ENCODE measurements at regions not wholly inside any gene's neighbourhood (a gene's known extent, or its start where the extent isn't known, plus 50 kb on each side); places are given as distances from the start of the nearest gene placed in this dataset.

DNA sequence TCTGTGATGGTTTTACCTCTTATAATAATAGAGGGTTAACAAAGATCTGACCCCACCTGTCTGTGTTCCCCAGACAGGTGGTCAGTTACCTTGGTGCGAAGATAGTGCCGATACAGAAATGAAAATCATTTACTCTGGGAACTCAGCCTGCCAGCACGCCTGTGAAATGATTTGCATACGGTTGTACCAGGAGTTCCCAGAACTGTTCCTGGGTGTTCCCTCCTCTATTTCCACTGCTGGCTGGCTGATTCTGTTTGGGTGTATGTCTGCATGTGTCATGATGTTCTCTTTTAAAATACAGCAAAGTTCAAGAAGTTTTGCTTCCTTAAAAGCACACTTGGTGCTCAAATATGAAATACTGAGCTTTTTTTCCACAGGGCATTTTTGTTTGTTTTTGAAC is 527.1 kb downstream of the FGF9 start:
- Histone ChIP-seq H3K27ac (ENCODE audit: low read depth, low read length) (no peak overlapping the region), H3K56ac (ENCODE audit: low read length) (no peak overlapping the region), H2BK15ac (replicated peaks; ENCODE audit: low read depth) (no peak overlapping the region)

DNA sequence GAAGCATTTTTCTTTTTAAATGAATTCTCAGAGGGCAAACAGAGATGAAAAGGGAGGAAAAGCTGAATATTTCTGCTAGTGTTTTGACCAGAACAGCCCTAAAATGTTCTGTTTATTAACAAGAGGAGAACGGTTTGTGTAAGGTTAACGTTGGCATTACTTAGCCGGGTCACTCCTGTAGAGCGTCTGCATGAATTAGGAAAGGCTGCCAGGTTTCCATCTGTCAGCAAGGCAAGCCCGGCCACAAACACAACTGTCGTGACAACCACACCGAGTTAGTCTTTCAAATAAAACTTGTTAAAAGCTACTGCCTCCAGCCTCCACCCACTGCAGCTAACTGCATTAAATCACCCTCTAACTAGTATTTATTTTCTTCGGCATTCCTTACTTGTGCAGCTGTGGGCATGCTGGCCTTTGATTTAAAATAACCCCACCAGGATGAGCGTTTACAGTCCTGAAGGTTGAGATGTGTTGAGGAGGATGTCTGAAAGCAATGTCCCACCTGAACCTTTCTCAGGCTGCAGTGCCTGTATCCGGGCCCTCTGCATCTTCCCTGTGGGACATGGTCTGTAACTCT is 527.9 kb downstream of the FGF9 start:
- Histone ChIP-seq H4K8ac (ENCODE audit: low read depth, low read length) (no peak overlapping the region), H2AK5ac (ENCODE audit: low read length) (no peak overlapping the region), H2BK5ac (ENCODE audit: low read length) (no peak overlapping the region), H3K79me1 (ENCODE audit: low read length) (no peaks in the 10 kb centered on the region), H3K23ac (ENCODE audit: low read length) (no peak overlapping the region), H3K4me1 (ENCODE audit: control insufficient read depth, low read depth, low read length) (no peaks in the 10 kb centered on the region), H3K36me3 (ENCODE audit: control insufficient read depth, insufficient read depth, low read length) (no peaks in the 10 kb centered on the region), H3K4me3 (ENCODE audit: low read length) (no peak overlapping the region), H3K4ac (ENCODE audit: low read depth, low read length) (no peak overlapping the region), H3K27me3 (ENCODE audit: insufficient read depth, low read length, poor library complexity) (no peaks in the 10 kb centered on the region), H2BK15ac (replicated peaks; ENCODE audit: low read depth) (no peak overlapping the region), H3K18ac (ENCODE audit: low read length) (no peak overlapping the region), H3K9ac (ENCODE audit: low read length) (no peak overlapping the region), H3K79me2 (ENCODE audit: control insufficient read depth, insufficient read depth, low read length) (no peaks in the 10 kb centered on the region), H4K5ac (ENCODE audit: low read length) (no peak overlapping the region), H3K56ac (ENCODE audit: low read length) (no peak overlapping the region), H3K27ac (ENCODE audit: low read depth, low read length) (no peak overlapping the region), H3K4me2 (ENCODE audit: low read length) (no peak overlapping the region), H2BK120ac (ENCODE audit: low read depth, low read length) (no peak overlapping the region)
- DNase-seq = no peak
- no CpG with 5 or more reads among the region's 10 CpGs for WGBS (ENCODE audit: extremely low coverage, insufficient coverage, low lambda C conversion rate)

More for the DNA sequence above, 527.1 kb downstream of the FGF9 start:
- H3K79me2 ChIP-seq (ENCODE audit: control insufficient read depth, insufficient read depth, low read length) = no peaks in the 10 kb centered on the region
- no peak overlapping the region for H3K18ac ChIP-seq (ENCODE audit: low read length)
- H3K9ac ChIP-seq (ENCODE audit: low read length) = no peak overlapping the region
- H3K4ac ChIP-seq (ENCODE audit: low read depth, low read length) = no peak overlapping the region
- H3K4me3 ChIP-seq (ENCODE audit: low read length) = no peak overlapping the region
- H3K4me2 ChIP-seq (ENCODE audit: low read length) = no peak overlapping the region
- no peaks in the 10 kb centered on the region for H3K79me1 ChIP-seq (ENCODE audit: low read length)
- H2BK5ac ChIP-seq (ENCODE audit: low read length) = no peak overlapping the region
- no peaks in the 10 kb centered on the region for H3K36me3 ChIP-seq (ENCODE audit: control insufficient read depth, insufficient read depth, low read length)
- no peak overlapping the region for H4K8ac ChIP-seq (ENCODE audit: low read depth, low read length)
- no peaks in the 10 kb centered on the region for H3K4me1 ChIP-seq (ENCODE audit: control insufficient read depth, low read depth, low read length)
- no CpG with 5 or more reads among the region's 4 CpGs for WGBS (ENCODE audit: extremely low coverage, insufficient coverage, low lambda C conversion rate)
- H2BK120ac ChIP-seq (ENCODE audit: low read depth, low read length) = no peak overlapping the region
- no peak overlapping the region for H4K5ac ChIP-seq (ENCODE audit: low read length)
- no peak overlapping the region for H3K23ac ChIP-seq (ENCODE audit: low read length)
- H3K27me3 ChIP-seq (ENCODE audit: insufficient read depth, low read length, poor library complexity) = no peaks in the 10 kb centered on the region
- no peak overlapping the region for H2AK5ac ChIP-seq (ENCODE audit: low read length)
- DNase-seq = no peak

DNA sequence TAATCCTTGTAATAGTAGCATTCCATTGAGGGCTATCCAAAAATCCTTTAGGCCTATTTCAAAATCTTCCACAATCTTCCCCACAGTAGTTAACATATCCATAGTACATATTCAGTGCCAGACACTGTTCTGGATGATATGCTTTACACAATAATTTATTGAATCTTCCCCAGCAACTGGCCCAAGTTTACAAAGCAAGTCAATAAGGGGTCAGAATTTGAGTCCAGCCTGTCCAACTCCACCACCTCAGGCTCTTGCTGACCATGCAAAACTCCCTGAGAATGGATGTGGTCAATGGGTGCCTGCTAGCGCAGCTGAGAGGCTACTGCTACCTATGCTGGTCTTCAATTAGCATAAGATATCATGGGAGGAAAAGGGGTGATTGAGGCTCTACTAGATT is 529.6 kb downstream of the FGF9 start:
- no peaks in the 10 kb centered on the region for H3K36me3 ChIP-seq (ENCODE audit: control insufficient read depth, insufficient read depth, low read length)
- H3K4me2 ChIP-seq (ENCODE audit: low read length) = no peak overlapping the region
- H4K5ac ChIP-seq (ENCODE audit: low read length) = no peak overlapping the region
- H4K8ac ChIP-seq (ENCODE audit: low read depth, low read length) = no peak overlapping the region
- H3K79me1 ChIP-seq (ENCODE audit: low read length) = no peaks in the 10 kb centered on the region
- H3K79me2 ChIP-seq (ENCODE audit: control insufficient read depth, insufficient read depth, low read length) = no peaks in the 10 kb centered on the region
- no peak overlapping the region for H3K4ac ChIP-seq (ENCODE audit: low read depth, low read length)
- no peaks in the 10 kb centered on the region for H3K27me3 ChIP-seq (ENCODE audit: insufficient read depth, low read length, poor library complexity)
- H2BK120ac ChIP-seq (ENCODE audit: low read depth, low read length) = no peak overlapping the region
- H3K56ac ChIP-seq (ENCODE audit: low read length) = no peak overlapping the region
- no peak overlapping the region for H2BK5ac ChIP-seq (ENCODE audit: low read length)
- WGBS (ENCODE audit: extremely low coverage, insufficient coverage, low lambda C conversion rate) = no CpG with 5 or more reads among the region's 1 CpG
- no peak overlapping the region for H3K23ac ChIP-seq (ENCODE audit: low read length)
- no peak overlapping the region for H2BK15ac ChIP-seq (replicated peaks; ENCODE audit: low read depth)
- no peak overlapping the region for H3K27ac ChIP-seq (ENCODE audit: low read depth, low read length)
- H3K18ac ChIP-seq (ENCODE audit: low read length) = no peak overlapping the region
- no peak overlapping the region for H2AK5ac ChIP-seq (ENCODE audit: low read length)
- H3K9ac ChIP-seq (ENCODE audit: low read length) = no peak overlapping the region
- H3K4me3 ChIP-seq (ENCODE audit: low read length) = no peak overlapping the region
- no peaks in the 10 kb centered on the region for H3K4me1 ChIP-seq (ENCODE audit: control insufficient read depth, low read depth, low read length)
- DNase-seq = no peak

DNA sequence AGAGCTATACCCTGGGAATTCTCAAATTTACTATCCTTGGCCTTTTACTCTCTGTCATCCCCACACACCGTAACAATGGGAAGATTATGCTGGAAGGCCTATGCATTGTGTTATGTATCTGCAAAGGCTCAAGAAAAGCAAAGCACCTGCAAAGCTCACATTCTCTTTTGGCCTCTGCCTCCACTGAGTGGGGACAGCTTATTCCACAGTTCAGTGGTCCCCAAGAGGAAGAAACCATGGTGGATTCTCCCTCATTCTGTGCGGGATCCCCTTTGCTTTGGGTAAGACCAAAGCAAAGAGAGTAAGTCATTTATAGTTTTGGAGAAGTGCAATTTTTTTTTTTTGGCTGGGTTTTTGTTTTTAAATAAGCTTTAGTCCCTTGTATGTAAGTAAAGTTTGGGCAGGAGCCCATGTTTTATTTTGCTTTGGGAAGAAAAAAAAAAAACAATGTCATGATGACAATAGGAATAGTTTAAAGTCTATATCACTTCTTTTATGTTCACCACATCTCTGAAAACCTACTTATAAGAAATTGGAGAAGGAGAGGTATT is 530.6 kb downstream of the FGF9 start:
- H3K4me3 ChIP-seq (ENCODE audit: low read length) = no peak overlapping the region
- H4K8ac ChIP-seq (ENCODE audit: low read depth, low read length) = no peak overlapping the region
- no peak overlapping the region for H3K9ac ChIP-seq (ENCODE audit: low read length)
- no peak overlapping the region for H2BK15ac ChIP-seq (replicated peaks; ENCODE audit: low read depth)
- DNase-seq = no peak
- no peak overlapping the region for H3K27ac ChIP-seq (ENCODE audit: low read depth, low read length)
- H2BK120ac ChIP-seq (ENCODE audit: low read depth, low read length) = no peak overlapping the region
- no peaks in the 10 kb centered on the region for H3K79me2 ChIP-seq (ENCODE audit: control insufficient read depth, insufficient read depth, low read length)
- H2BK5ac ChIP-seq (ENCODE audit: low read length) = no peak overlapping the region
- no peak overlapping the region for H4K5ac ChIP-seq (ENCODE audit: low read length)
- H3K36me3 ChIP-seq (ENCODE audit: control insufficient read depth, insufficient read depth, low read length) = no peaks in the 10 kb centered on the region
- no peak overlapping the region for H3K4ac ChIP-seq (ENCODE audit: low read depth, low read length)
- H3K23ac ChIP-seq (ENCODE audit: low read length) = no peak overlapping the region
- no peaks in the 10 kb centered on the region for H3K79me1 ChIP-seq (ENCODE audit: low read length)
- no peak overlapping the region for H3K18ac ChIP-seq (ENCODE audit: low read length)
- no CpG with 5 or more reads among the region's 2 CpGs for WGBS (ENCODE audit: extremely low coverage, insufficient coverage, low lambda C conversion rate)
- H2AK5ac ChIP-seq (ENCODE audit: low read length) = no peak overlapping the region
- no peak overlapping the region for H3K4me2 ChIP-seq (ENCODE audit: low read length)
- H3K27me3 ChIP-seq (ENCODE audit: insufficient read depth, low read length, poor library complexity) = no peaks in the 10 kb centered on the region
- H3K4me1 ChIP-seq (ENCODE audit: control insufficient read depth, low read depth, low read length) = no peaks in the 10 kb centered on the region
- H3K56ac ChIP-seq (ENCODE audit: low read length) = no peak overlapping the region

DNA sequence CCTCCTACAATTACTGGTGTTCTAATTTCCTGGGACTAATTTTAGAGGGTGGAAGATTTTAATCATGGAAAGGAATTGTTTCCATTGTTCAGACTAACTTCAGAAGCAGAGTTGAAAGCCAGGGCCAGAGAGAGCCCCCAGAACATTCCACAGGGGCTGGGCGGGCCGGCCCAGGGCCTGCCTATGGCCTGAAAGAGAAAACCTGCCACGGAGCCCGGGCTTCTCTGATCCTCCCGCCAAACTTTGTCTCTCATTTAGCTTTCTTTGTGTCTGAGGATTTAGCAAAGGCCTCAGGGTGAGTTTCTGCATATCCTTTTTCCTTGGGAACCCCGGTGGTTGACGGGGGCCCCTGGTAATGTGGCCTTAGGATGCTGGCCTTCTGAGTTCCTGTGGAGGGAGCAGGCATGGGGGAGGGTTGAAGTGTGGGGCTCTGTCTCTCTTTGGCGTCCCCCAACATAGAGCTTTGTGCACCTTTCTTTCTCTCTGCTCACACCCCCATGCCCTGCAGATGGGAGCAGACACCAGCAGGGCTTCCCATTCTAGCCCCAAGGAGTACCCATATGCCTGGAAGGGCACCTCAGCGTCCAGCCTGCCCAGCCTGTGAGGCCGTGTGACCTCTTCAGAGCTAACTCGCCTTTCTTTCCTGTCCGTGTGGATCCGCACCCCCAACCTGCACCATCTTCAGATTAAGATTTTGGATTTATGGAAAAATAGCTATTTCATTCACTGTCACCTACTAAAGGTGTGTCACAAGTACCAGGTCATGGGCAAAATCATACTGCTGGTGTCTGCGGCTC is 539.5 kb downstream of the FGF9 start:
- Histone ChIP-seq H2AK5ac (ENCODE audit: low read length) (no peak overlapping the region), H3K23ac (ENCODE audit: low read length) (no peak overlapping the region), H2BK120ac (ENCODE audit: low read depth, low read length) (no peak overlapping the region), H3K79me1 (ENCODE audit: low read length) (no peaks in the 10 kb centered on the region), H3K9ac (ENCODE audit: low read length) (no peak overlapping the region), H3K4ac (ENCODE audit: low read depth, low read length) (no peak overlapping the region), H2BK5ac (ENCODE audit: low read length) (no peak overlapping the region), H4K8ac (ENCODE audit: low read depth, low read length) (no peak overlapping the region), H3K18ac (ENCODE audit: low read length) (no peak overlapping the region), H3K56ac (ENCODE audit: low read length) (no peak overlapping the region), H3K27ac (ENCODE audit: low read depth, low read length) (no peak overlapping the region), H3K27me3 (ENCODE audit: insufficient read depth, low read length, poor library complexity) (no peaks in the 10 kb centered on the region), H3K4me1 (ENCODE audit: control insufficient read depth, low read depth, low read length) (no peaks in the 10 kb centered on the region), H2BK15ac (replicated peaks; ENCODE audit: low read depth) (no peak overlapping the region), H3K4me2 (ENCODE audit: low read length) (no peak overlapping the region), H4K5ac (ENCODE audit: low read length) (no peak overlapping the region), H3K4me3 (ENCODE audit: low read length) (no peak overlapping the region), H3K36me3 (ENCODE audit: control insufficient read depth, insufficient read depth, low read length) (no peaks in the 10 kb centered on the region), H3K79me2 (ENCODE audit: control insufficient read depth, insufficient read depth, low read length) (no peaks in the 10 kb centered on the region)
- peak; percentile 62 for DNase-seq
- no CpG with 5 or more reads among the region's 14 CpGs for WGBS (ENCODE audit: extremely low coverage, insufficient coverage, low lambda C conversion rate)
